ENCODE measurements at regions not wholly inside any gene's neighbourhood (a gene's known extent, or its start where the extent isn't known, plus 50 kb on each side); places are given as distances from the start of the nearest gene placed in this dataset.

DNA sequence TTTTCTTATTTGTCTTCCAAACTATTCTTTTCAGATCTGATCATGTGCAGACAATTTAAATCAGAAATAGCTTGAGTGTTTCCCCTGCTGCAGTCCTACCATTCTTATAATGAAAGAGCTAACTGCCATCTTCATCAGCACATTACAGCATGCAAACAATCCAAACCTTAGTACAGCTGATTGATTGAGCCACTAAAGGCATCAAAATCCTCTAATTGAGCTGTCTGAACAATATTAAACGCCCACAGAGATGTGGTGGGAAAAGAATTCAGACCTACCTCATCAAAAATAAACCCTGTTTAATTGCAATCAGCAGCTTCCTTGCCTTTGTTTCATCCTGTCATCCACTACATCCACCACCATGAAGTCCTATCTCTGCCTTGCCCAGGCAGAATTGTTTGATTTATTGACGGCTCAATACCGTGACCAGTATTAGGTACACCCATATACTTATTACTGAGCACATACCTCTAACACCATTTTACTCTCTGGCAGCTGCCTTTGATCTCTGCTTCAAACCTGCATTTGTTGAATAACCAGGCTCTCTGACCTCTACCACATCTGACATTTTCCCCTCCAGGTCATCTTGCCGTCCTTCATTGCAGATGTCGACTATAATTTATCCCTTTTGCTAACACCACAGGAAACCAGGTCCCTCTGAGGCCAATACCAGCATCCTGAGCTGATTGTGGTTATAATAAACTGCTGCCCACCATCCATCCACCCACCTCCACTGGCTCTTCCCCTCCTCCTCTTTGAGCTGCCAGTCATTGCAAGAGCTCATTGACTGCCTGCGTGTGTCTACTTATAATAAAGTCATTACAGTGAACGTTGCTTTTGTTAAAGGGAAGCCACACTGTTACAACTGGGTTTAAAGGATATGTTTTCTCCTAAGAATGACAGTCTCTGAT lies 78.5 kb downstream of the RBM43 start:
- TF ChIP-seq, protein P1, sequence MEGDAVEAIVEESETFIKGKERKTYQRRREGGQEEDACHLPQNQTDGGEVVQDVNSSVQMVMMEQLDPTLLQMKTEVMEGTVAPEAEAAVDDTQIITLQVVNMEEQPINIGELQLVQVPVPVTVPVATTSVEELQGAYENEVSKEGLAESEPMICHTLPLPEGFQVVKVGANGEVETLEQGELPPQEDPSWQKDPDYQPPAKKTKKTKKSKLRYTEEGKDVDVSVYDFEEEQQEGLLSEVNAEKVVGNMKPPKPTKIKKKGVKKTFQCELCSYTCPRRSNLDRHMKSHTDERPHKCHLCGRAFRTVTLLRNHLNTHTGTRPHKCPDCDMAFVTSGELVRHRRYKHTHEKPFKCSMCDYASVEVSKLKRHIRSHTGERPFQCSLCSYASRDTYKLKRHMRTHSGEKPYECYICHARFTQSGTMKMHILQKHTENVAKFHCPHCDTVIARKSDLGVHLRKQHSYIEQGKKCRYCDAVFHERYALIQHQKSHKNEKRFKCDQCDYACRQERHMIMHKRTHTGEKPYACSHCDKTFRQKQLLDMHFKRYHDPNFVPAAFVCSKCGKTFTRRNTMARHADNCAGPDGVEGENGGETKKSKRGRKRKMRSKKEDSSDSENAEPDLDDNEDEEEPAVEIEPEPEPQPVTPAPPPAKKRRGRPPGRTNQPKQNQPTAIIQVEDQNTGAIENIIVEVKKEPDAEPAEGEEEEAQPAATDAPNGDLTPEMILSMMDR (IDR thresholded peaks at IDR 0.05; ENCODE audit: borderline replicate concordance, control extremely low read depth, extremely low read depth, insufficient read depth, missing control alignments) = no peak
- DNase-seq (ENCODE audit: low spot score) = no peak
- in situ Hi-C loops (cut with MboI; ENCODE audit: low sequenced_read_pairs, unreplicated experiment) = no loop called here

DNA sequence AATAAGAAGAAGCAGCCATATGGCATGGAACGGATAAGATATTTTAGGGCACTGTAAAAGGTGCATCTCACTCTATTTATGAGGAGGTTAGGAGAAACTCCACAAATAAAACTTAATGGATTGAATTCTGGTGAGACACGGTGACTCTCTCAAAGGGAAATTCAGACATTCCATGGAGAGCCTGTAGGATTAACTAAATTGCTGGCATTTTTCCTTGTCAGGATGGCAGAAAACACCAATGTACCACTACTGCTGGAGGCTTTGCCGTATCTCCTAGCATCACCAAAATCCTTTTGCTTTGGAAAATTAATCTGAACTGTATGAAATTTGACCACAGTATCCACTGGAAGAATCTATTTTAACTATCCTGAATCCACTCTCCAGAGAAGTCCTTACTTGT lies 79.3 kb downstream of the RBM43 start:
- DNase-seq (ENCODE audit: low spot score) = no peak
- TF ChIP-seq, protein P1 (IDR thresholded peaks at IDR 0.05; ENCODE audit: borderline replicate concordance, control extremely low read depth, extremely low read depth, insufficient read depth, missing control alignments) = no peak
- in situ Hi-C loops (cut with MboI; ENCODE audit: low sequenced_read_pairs, unreplicated experiment) = no loop called here

DNA sequence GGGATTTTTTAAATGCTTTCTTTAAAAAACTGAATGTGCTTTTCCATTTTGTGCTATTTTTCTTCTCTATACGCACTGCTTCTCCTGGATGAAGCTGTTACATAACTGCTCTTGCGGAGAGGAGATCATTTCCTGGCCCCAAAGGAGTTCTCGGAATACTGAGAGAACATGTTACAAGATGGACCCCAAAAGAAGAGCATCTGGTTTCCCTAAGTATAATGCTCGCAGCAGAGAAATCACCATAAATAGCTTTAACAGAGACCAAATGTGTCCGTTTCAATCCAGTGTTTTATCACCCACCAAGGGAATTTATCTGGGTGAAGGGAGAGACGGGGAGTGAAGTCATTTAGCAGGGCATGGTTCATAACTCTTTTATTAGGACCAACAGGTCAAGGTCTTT lies 80.1 kb downstream of the RBM43 start:
- no peak for DNase-seq (ENCODE audit: low spot score)

DNA sequence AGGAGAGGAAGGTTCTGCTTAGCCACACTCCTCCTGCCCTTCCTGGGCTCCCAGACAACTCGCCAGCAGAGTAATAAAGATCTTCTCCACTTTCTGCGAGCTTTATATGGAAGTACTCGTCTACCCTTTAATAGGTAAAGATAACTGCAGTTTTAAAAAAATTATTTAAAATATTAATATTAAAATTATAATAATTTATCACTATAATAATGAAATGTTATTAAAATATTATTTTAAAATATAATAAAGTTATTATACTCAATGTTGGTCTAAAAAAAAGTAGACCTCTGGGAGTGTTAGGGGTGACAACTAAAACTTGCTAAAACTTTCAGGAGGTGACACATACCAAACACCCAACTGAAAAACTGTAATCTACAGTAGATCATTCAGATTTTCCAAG lies 81.5 kb downstream of the RBM43 start:
- in situ Hi-C loops (cut with MboI; ENCODE audit: low sequenced_read_pairs, unreplicated experiment) = no loop called here
- DNase-seq (ENCODE audit: low spot score) = no peak
- TF ChIP-seq, protein P1 (IDR thresholded peaks at IDR 0.05; ENCODE audit: borderline replicate concordance, control extremely low read depth, extremely low read depth, insufficient read depth, missing control alignments) = no peak

More for the DNA sequence above, 80.1 kb downstream of the RBM43 start:
- TF ChIP-seq, protein P1 (IDR thresholded peaks at IDR 0.05; ENCODE audit: borderline replicate concordance, control extremely low read depth, extremely low read depth, insufficient read depth, missing control alignments) = no peak
- in situ Hi-C loops (cut with MboI; ENCODE audit: low sequenced_read_pairs, unreplicated experiment) = no loop called here

DNA sequence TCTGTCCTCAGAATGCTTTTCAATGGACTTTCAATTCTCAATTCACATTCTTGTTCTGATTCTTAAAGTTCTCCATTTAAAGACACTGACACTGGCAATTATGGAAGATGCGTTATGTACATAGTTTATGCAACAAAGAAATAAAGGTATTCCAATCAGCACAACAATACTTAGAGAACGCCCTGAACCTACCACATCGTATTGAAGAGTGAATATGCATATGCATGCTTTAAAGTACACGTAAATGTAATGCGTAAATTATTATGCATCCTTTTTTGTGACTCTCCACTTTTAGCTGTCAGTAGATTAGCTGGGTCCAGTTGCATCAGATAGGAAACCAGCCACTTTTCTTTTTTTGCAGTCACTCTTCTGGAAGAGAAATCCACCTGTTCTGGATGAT lies 83.5 kb downstream of the RBM43 start:
- TF ChIP-seq, protein P1 (IDR thresholded peaks at IDR 0.05; ENCODE audit: borderline replicate concordance, control extremely low read depth, extremely low read depth, insufficient read depth, missing control alignments) = no peak
- no peak for DNase-seq (ENCODE audit: low spot score)
- in situ Hi-C loops (cut with MboI; ENCODE audit: low sequenced_read_pairs, unreplicated experiment) = no loop called here

DNA sequence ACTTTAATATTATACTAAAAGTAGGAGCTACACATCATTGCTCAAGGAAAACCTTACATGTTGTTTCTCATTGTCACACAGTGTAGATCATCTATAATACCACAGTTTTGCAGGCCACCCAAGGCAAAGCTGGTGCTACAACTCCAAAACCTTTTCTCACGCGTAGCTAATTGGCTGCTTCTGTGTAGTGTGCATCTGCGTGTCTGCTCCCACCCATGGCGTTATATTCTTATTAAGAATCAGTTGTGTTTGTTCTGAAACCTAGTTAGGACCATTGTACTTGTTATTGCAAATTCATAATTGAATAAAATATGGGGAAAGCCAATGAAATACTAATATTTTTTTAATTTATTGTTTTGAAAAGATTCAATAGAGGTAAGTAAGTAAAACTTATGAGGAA lies 83.9 kb downstream of the RBM43 start:
- TF ChIP-seq, protein P1 (IDR thresholded peaks at IDR 0.05; ENCODE audit: borderline replicate concordance, control extremely low read depth, extremely low read depth, insufficient read depth, missing control alignments) = no peak
- DNase-seq (ENCODE audit: low spot score) = no peak
- in situ Hi-C loops (cut with MboI; ENCODE audit: low sequenced_read_pairs, unreplicated experiment) = no loop called here

Measured in GM13976 (cell line).